Mammary epithelial cell (primary cell): ENCODE measurements at regions not wholly inside any gene's neighbourhood (a gene's known extent, or its start where the extent isn't known, plus 50 kb on each side); places are given as distances from the start of the nearest gene placed in this dataset.

ENCODE experiments used
- EZH2 ChIP-seq: IDR thresholded peaks from 2 replicates; pipeline ENCODE4 v1.6.1; 2012; ENCODE audit warnings: low read length, inconsistent platforms, borderline replicate concordance
- TF ChIP-seq, protein P1 (sequence below), 2 donors: IDR thresholded peaks in 1 of 2; conservative IDR thresholded peaks in 1 of 2; 2 replicates each; pipeline ENCODE4 v1.5.1; 2011 to 2012; ENCODE audit warnings: inconsistent platforms in 2 of 2, low read length in 2 of 2, mild to moderate bottlenecking in 2 of 2, control low read depth in 1 of 2, low read depth in 1 of 2; ENCODE audit not compliant: insufficient read depth in 1 of 2; ENCODE audit errors: extremely low read depth in 1 of 2

GRCh38 chr6:68080074-68080473, 555.0 kb upstream of the ADGRB3 start:
- TF ChIP-seq, protein P1, sequence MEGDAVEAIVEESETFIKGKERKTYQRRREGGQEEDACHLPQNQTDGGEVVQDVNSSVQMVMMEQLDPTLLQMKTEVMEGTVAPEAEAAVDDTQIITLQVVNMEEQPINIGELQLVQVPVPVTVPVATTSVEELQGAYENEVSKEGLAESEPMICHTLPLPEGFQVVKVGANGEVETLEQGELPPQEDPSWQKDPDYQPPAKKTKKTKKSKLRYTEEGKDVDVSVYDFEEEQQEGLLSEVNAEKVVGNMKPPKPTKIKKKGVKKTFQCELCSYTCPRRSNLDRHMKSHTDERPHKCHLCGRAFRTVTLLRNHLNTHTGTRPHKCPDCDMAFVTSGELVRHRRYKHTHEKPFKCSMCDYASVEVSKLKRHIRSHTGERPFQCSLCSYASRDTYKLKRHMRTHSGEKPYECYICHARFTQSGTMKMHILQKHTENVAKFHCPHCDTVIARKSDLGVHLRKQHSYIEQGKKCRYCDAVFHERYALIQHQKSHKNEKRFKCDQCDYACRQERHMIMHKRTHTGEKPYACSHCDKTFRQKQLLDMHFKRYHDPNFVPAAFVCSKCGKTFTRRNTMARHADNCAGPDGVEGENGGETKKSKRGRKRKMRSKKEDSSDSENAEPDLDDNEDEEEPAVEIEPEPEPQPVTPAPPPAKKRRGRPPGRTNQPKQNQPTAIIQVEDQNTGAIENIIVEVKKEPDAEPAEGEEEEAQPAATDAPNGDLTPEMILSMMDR (conservative IDR thresholded peaks at IDR 0.05 in 1 of 2, IDR thresholded peaks at IDR 0.05 in 1 of 2; ENCODE audit: extremely low read depth in 1 of 2, insufficient read depth in 1 of 2, low read depth in 1 of 2, low read length in 2 of 2) = no peak
- no peak for TF ChIP-seq EZH2
